Right lobe of liver (tissue), 6 donors: ENCODE measurements at regions not wholly inside any gene's neighbourhood (a gene's known extent, or its start where the extent isn't known, plus 50 kb on each side); places are given as distances from the start of the nearest gene placed in this dataset.

Experiments used
- ATAC-seq, 4 donors: fragments of 200-7000 bp; cut with Tn5 transposase; one replicate each; pipeline ENCODE4 v1.9.1; 2020; ENCODE audit warnings: mild to moderate bottlenecking in 4 of 4, moderate library complexity in 4 of 4
- DNase-seq, 3 donors: peaks; one replicate each; pipeline ENCODE4 v3.0.0-alpha.2; 2020
- H3K27ac ChIP-seq, 3 donors: fragments of 200-600 bp; one replicate each; pipeline ENCODE4 v1.8.0; 2022
- H3K27me3 ChIP-seq, 2 donors: fragments of 200-600 bp; one replicate each; pipeline ENCODE4 v1.8.0; 2022
- H3K36me3 ChIP-seq, 4 donors: fragments of 200-600 bp; sonication (generic) in 1 of 4; one replicate each; pipeline versions ENCODE4 v1.5.1 to v1.8.0; 2017 to 2022; ENCODE audit warnings: control low read depth in 1 of 4
- H3K4me1 ChIP-seq, 4 donors: fragments of 200-600 bp; sonication (generic) in 1 of 4; one replicate each; pipeline versions ENCODE4 v1.5.1 to v1.8.0; 2017 to 2022; ENCODE audit warnings: control low read depth in 1 of 4
- H3K4me3 ChIP-seq, 3 donors: fragments of 200-600 bp; one replicate each; pipeline ENCODE4 v1.8.0; 2022
- H3K9me3 ChIP-seq, 4 donors: fragments of 200-600 bp; sonication (generic) in 1 of 4; one replicate each; pipeline versions ENCODE4 v1.5.1 to v1.8.0; 2017 to 2022; ENCODE audit warnings: control low read depth in 1 of 4
- POLR2A ChIP-seq: fragments of 450-650 bp; IDR thresholded peaks from one replicate; pipeline ENCODE4 v1.6.1; 2017; ENCODE audit warnings: antibody characterized with exemption, mild to moderate bottlenecking
- WGBS: methylation state at CpG from one replicate; pipeline ENCODE4 v1.1.6; 2018; ENCODE audit warnings: low coverage, low lambda C conversion rate; ENCODE audit not compliant: insufficient coverage; ENCODE audit errors: missing lambda C conversion rate; 5-methylcytosine and 5-hydroxymethylcytosine counted together
- intact Hi-C, 2 donors: fragments of 100-400 bp; cut with DNase I; formaldehyde crosslinking; loops; one replicate each; pipeline versions ENCODE4 v1.11.2 to v1.14.1; 2022
- TF ChIP-seq, protein P1 (sequence below), 4 donors: fragments of 200-600 bp in 3 of 4; fragments of 450-650 bp in 1 of 4; IDR thresholded peaks; one replicate each; pipeline versions ENCODE4 v1.5.1 to v1.8.0; 2016 to 2022; ENCODE audit warnings: antibody characterized with exemption in 4 of 4, mild to moderate bottlenecking in 2 of 4
- donor health status: DM: no; HTN: yes; CAD: no.
- donor health status: DM: no; HTN: no; CAD: no.
- donor health status: DM: no; HTN: no; CAD: no.
- donor health status: DM: no; HTN: yes; CAD: no.
- donor health status: DM: no; HTN: yes; CAD: no.

DNA sequence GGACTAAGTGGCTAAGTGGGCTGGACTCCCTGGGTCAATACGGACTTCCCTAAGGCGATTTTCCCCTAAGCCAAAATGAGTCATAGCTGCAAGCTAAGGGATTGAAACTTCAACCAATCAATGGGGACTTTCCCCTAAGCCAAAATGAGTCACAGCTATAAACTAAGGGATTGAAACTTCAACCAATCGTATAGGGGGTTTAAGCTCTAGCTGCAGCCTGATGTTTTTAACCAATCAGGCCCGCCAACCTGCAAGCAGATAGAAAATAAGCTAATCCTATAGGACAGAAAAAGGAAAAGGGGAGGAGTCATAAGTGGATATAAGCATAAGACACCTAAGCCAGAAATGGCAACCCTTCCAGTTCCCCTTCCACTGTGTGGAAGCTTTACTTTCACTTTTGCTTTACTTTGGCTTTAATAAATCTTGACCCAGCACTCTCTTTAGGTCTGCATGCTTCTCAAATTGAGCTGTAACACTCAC, 655.0 kb upstream of the HS3ST5 start:
- no peak for DNase-seq
- Histone ChIP-seq H3K27ac (no peak overlapping the region), H3K4me3 (no peak overlapping the region), H3K4me1 (no peaks in the 10 kb centered on the region), H3K27me3 (no peaks in the 10 kb centered on the region), H3K9me3 (no peaks in the 10 kb centered on the region), H3K36me3 (peaks cover 0 to 2% (median 0%) of the 10 kb centered on the region in 4 donors)
- intact Hi-C loops: no loop called here
- WGBS: 65% methylated on average over 4 of the region's 4 CpGs
- no peak for ATAC-seq
- TF ChIP-seq, protein P1, sequence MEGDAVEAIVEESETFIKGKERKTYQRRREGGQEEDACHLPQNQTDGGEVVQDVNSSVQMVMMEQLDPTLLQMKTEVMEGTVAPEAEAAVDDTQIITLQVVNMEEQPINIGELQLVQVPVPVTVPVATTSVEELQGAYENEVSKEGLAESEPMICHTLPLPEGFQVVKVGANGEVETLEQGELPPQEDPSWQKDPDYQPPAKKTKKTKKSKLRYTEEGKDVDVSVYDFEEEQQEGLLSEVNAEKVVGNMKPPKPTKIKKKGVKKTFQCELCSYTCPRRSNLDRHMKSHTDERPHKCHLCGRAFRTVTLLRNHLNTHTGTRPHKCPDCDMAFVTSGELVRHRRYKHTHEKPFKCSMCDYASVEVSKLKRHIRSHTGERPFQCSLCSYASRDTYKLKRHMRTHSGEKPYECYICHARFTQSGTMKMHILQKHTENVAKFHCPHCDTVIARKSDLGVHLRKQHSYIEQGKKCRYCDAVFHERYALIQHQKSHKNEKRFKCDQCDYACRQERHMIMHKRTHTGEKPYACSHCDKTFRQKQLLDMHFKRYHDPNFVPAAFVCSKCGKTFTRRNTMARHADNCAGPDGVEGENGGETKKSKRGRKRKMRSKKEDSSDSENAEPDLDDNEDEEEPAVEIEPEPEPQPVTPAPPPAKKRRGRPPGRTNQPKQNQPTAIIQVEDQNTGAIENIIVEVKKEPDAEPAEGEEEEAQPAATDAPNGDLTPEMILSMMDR (IDR thresholded peaks at IDR 0.05): no peak
- TF ChIP-seq POLR2A: no peak

DNA sequence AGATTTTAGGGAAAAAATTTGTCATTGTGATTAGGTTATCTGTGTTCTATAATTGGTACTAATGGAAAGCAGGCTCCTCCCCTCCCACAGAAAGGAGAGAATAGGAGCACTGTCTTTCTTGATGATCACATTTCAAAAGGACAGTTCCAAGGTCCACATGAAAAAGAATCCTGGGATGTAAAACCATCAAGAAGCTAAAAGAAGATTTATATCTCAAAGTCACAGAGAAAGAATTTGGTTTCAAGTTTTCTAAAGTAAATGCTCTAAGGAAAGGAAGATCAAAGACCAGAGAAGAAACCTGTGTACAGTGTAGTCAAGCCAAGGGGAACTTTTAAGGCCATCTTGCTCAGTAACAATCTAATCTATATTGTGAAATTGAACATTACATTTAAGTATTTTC, 652.7 kb upstream of the HS3ST5 start:
- TF ChIP-seq, protein P1 (IDR thresholded peaks at IDR 0.05): no peak
- TF ChIP-seq POLR2A: no peak
- ATAC-seq (no peak), DNase-seq (no peak)
- Histone ChIP-seq H3K4me3 (no peak overlapping the region), H3K36me3 (no peaks in the 10 kb centered on the region), H3K4me1 (no peaks in the 10 kb centered on the region), H3K27ac (no peak overlapping the region), H3K27me3 (no peaks in the 10 kb centered on the region), H3K9me3 (no peaks in the 10 kb centered on the region)
- intact Hi-C loops: no loop called here

DNA sequence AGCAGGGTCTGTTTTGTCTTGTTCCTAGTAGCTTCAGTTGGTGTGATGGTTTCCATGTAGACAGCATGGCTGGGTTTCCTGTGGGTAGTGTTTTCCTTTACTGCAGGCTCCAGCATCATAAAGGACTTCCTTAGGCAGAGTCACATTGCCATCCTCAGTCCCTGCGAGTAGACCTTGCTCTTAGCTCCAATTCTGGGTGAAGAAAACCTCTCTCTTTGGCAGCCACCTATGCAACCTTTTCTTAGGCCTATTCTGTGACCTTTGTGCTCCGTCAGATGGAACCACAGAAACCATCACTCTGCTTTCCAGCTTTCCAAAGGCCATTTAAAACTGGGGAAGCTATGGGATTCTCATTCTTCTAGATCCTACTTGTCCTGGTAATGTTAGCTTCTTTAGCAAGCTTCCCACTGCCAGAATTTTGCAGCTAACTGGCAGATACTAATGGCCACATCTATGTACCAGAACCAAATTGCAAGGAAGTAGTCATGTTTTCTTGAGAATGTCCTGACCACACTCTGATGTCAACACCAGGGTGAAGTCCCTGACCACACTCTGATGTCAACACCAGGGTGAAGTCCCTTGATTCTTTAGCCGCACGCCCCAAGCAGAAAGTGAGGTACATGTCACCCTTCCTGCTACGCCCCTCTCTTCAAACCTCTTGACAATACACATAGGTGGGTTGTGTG, 646.6 kb upstream of the HS3ST5 start:
- no peak for ATAC-seq
- intact Hi-C loops: no loop called here
- no peaks in the 10 kb centered on the region for H3K9me3 ChIP-seq
- no peak overlapping the region for H3K27ac ChIP-seq
- no peaks in the 10 kb centered on the region for H3K27me3 ChIP-seq
- WGBS: 63% methylated on average over 5 of the region's 5 CpGs
- H3K4me3 ChIP-seq: no peak overlapping the region
- no peak for DNase-seq
- TF ChIP-seq, protein P1 (IDR thresholded peaks at IDR 0.05): no peak
- TF ChIP-seq POLR2A: no peak
- H3K4me1 ChIP-seq: no peaks in the 10 kb centered on the region
- no peaks in the 10 kb centered on the region for H3K36me3 ChIP-seq

DNA sequence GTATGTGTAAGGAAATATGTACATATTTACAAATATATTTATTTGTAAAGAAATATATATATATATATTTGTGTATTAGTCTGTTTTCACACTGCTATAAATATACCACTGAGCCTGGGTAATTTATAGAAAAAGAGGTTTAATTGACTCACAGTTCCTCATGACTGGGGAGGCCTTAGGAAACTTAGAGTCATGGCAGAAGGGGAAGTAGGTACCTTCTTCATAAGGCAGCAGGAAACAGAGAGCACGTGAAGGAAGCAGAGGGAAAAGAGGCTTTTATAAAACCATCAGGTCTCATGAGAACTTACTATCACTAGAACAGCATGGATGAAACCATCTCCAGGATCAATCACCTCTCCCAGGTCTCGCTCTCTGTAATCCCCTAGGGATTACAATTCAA, 644.5 kb upstream of the HS3ST5 start:
- intact Hi-C loops: no loop called here
- Histone ChIP-seq H3K4me1 (no peaks in the 10 kb centered on the region), H3K36me3 (no peaks in the 10 kb centered on the region), H3K4me3 (no peak overlapping the region), H3K9me3 (no peaks in the 10 kb centered on the region), H3K27ac (no peak overlapping the region), H3K27me3 (no peaks in the 10 kb centered on the region)
- DNase-seq: no peak
- TF ChIP-seq, protein P1 (IDR thresholded peaks at IDR 0.05): no peak
- TF ChIP-seq POLR2A: no peak
- WGBS: 58% methylated on average over 2 of the region's 2 CpGs
- ATAC-seq: no peak
